HUES48 (cell line): ENCODE measurements at regions not wholly inside any gene's neighbourhood (a gene's known extent, or its start where the extent isn't known, plus 50 kb on each side); places are given as distances from the start of the nearest gene placed in this dataset.

Experiments used
- H3K27ac ChIP-seq: one replicate; pipeline ENCODE4 v1.7.0; 2013; ENCODE audit warnings: low read depth, low read length, inconsistent platforms
- H3K27me3 ChIP-seq: 2 replicates; pipeline ENCODE4 v1.6.1; 2013; ENCODE audit warnings: mild to moderate bottlenecking, low read length; ENCODE audit not compliant: control insufficient read depth, insufficient read depth
- H3K36me3 ChIP-seq: 2 replicates; pipeline ENCODE4 v1.6.1; 2013; ENCODE audit warnings: low read length; ENCODE audit not compliant: control insufficient read depth, insufficient read depth
- H3K4me1 ChIP-seq: 2 replicates; pipeline ENCODE4 v1.6.1; 2013; ENCODE audit warnings: mild to moderate bottlenecking, low read length; ENCODE audit not compliant: control insufficient read depth, insufficient read depth
- H3K4me3 ChIP-seq: 2 replicates; pipeline ENCODE4 v1.5.1; 2013; ENCODE audit warnings: mild to moderate bottlenecking, low read depth, low read length
- H3K9ac ChIP-seq: 2 replicates; pipeline ENCODE4 v1.6.1; 2013; ENCODE audit warnings: mild to moderate bottlenecking, low read depth, low read length, moderate library complexity
- H3K9me3 ChIP-seq: 2 replicates; pipeline ENCODE4 v1.6.1; 2013; ENCODE audit warnings: low read length; ENCODE audit not compliant: control insufficient read depth, insufficient read depth

DNA sequence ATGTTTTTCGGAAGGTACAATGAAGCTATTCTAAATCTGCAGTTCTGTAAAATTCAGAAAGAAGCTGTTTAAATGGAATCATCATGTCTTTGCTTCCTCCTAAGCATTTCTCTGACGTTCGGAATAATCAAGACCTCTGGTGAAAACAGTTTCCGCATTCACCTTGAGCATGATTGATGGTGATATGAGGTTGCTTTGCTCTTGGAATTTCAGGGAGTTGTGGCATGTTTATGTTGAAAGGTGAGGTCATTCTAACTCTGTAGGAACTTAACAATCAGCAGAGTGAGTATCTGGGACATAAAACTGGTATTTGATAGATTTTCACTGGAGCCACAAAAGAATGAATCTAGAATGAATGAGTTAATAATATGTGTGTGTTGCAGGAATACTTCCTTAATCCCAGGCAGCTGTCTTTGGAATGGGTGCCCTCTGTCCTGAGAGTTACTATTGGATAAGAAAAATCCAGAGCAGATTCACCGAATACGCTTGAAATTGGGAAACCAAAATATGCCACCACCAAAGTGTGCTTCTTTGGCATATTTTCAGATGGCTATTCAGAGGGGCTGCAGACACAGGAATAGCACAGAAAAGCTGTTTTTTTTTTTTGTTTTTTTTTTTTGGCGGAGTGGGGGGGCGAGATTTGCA, 599.1 kb downstream of the CCER1 start:
- no peak overlapping the region for H3K9ac ChIP-seq
- peaks cover 42% of the 10 kb centered on the region for H3K4me1 ChIP-seq
- no peaks in the 10 kb centered on the region for H3K9me3 ChIP-seq
- no peak overlapping the region for H3K4me3 ChIP-seq
- H3K27ac ChIP-seq, result peak overlapping the region; percentile 29
- H3K27me3 ChIP-seq, result no peaks in the 10 kb centered on the region
- no peaks in the 10 kb centered on the region for H3K36me3 ChIP-seq

DNA sequence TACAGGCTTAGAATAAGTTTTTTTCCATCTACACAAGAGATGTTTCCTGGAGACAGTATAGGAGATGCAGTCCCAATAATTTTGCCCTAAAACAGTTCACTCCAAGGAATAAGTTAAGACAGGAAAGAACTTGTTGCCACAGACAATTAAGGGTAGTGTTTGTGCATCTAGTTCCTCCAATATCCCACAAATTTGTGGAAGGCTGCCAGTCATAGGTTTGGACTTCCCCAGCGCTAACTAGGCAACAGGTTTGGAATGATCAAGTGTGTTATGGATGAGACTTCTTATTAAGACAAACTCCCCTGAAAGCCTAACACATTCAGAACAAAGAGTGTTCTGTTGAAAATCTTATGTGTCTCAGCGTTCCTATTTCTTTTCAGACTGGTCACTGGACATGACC, 611.0 kb downstream of the CCER1 start:
- Histone ChIP-seq H3K4me3 (no peak overlapping the region), H3K27me3 (peaks cover 15% of the 10 kb centered on the region), H3K4me1 (peaks cover 18% of the 10 kb centered on the region), H3K36me3 (no peaks in the 10 kb centered on the region), H3K9me3 (no peaks in the 10 kb centered on the region), H3K27ac (no peak overlapping the region), H3K9ac (no peak overlapping the region)

DNA sequence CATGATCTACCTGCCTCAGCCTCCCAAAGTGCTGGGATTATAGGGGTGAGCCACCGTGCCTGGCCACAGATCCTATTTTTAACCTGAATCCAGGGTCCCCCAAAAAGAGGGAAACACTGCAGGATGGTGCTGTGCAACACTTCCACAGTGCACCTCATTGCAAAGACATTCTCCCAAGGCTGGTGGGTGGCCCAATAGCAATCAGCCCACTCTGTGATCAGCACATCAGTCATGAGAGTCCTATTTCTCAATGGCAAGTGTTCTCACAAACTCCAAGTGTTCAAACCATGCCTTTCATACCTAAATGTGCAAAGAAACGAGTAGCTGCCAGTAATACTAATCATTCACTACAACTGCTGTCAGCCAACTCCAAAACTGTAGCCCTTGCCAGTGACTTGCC, 612.9 kb downstream of the CCER1 start:
- no peaks in the 10 kb centered on the region for H3K9me3 ChIP-seq
- H3K36me3 ChIP-seq, result no peaks in the 10 kb centered on the region
- peaks cover 33% of the 10 kb centered on the region for H3K27me3 ChIP-seq
- peaks cover 31% of the 10 kb centered on the region for H3K4me1 ChIP-seq
- no peak overlapping the region for H3K9ac ChIP-seq
- H3K4me3 ChIP-seq, result no peak overlapping the region
- H3K27ac ChIP-seq, result no peak overlapping the region

DNA sequence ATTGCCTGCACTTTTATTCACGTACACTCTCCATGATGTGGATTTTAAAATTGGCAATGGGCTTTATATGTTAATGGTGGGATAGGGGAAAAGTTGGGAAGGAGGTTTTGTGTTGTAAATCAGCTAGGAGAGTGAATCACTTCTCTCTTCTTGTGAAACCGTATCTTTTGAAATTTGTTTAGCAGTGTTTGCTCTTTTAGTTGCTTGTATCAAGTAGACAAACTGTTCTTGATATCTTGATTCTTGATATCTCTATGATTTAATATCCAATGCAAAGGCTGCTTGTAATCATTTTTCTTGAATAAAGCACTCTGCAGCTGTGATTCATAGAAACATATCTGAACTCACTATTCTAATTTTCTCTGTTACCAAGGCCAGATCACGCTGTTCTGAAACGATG, 615.1 kb downstream of the CCER1 start:
- no peaks in the 10 kb centered on the region for H3K9me3 ChIP-seq
- peaks cover 33% of the 10 kb centered on the region for H3K4me1 ChIP-seq
- H3K27ac ChIP-seq, result no peak overlapping the region
- peak overlapping the region; percentile 31; the same call in 1 of the 2 replicates for H3K4me3 ChIP-seq
- H3K9ac ChIP-seq, result no peak overlapping the region
- H3K36me3 ChIP-seq, result no peaks in the 10 kb centered on the region
- H3K27me3 ChIP-seq, result peaks cover 53% of the 10 kb centered on the region

GRCh38 chr12:90338365-90338764, 616.6 kb downstream of the CCER1 start:
- Histone ChIP-seq H3K36me3 (no peaks in the 10 kb centered on the region), H3K27ac (no peak overlapping the region), H3K4me1 (peaks cover 33% of the 10 kb centered on the region), H3K27me3 (peaks cover 53% of the 10 kb centered on the region), H3K4me3 (no peak overlapping the region; the same call in 1 of the 2 replicates), H3K9me3 (no peaks in the 10 kb centered on the region), H3K9ac (no peak overlapping the region)

DNA sequence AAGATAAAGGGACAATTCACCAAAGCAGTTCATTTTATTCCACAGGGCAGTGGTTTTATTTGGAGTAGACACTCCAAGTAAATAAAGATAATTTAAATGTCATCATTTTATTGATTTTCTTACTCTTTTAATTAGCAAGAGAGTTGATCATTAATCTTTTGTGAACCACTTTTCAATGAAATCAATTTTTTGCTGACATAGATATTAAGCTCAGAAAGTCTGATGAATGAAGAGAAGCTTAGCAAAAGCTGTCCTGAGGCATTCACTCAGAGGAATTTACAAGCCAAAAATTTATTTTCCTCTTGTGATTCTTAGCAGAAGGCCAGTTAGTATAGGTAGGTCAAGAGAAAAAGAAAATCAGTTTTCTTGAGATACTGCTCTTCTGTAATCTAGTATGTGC, 618.0 kb downstream of the CCER1 start:
- no peaks in the 10 kb centered on the region for H3K36me3 ChIP-seq
- H3K27ac ChIP-seq, result no peak overlapping the region
- no peak overlapping the region for H3K9ac ChIP-seq
- H3K27me3 ChIP-seq, result peaks cover 53% of the 10 kb centered on the region
- no peaks in the 10 kb centered on the region for H3K9me3 ChIP-seq
- H3K4me3 ChIP-seq, result no peak overlapping the region
- peaks cover 33% of the 10 kb centered on the region for H3K4me1 ChIP-seq

- Histone ChIP-seq H3K9ac (no peak overlapping the region), H3K27ac (no peak overlapping the region), H3K9me3 (no peaks in the 10 kb centered on the region), H3K27me3 (peaks cover 47% of the 10 kb centered on the region), H3K4me1 (peaks cover 32% of the 10 kb centered on the region), H3K4me3 (no peak overlapping the region), H3K36me3 (no peaks in the 10 kb centered on the region)
Measured at GRCh38 chr12:90335566-90335965, 619.4 kb downstream of the CCER1 start.

DNA sequence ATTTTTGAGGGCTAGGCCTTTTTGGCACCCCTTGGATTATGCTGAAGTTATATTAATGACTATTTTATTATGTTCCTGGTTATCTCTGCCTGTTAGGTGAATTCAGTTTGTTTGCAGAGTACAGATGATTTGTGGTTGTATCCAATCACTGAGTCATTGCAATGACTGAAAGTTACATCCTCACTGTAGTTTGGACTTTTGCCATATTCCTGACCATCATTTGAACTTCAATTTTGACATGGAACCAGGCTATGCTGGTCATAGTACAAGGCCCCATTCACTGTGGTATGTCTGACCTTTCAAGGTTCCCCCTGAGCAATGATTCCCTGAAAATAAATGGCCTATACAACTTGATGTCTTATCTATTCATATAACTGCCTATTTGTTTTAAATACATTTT, 621.0 kb downstream of the CCER1 start:
- Histone ChIP-seq H3K9me3 (no peaks in the 10 kb centered on the region), H3K4me1 (peaks cover 16% of the 10 kb centered on the region), H3K4me3 (no peak overlapping the region), H3K9ac (no peak overlapping the region), H3K27ac (no peak overlapping the region), H3K36me3 (no peaks in the 10 kb centered on the region), H3K27me3 (peaks cover 38% of the 10 kb centered on the region)

GRCh38 chr12:90333424-90333823, 621.6 kb downstream of the CCER1 start:
- Histone ChIP-seq H3K27ac (no peak overlapping the region), H3K4me1 (peaks cover 10% of the 10 kb centered on the region), H3K27me3 (peaks cover 33% of the 10 kb centered on the region), H3K4me3 (no peak overlapping the region), H3K36me3 (no peaks in the 10 kb centered on the region), H3K9me3 (no peaks in the 10 kb centered on the region), H3K9ac (no peak overlapping the region)

- no peaks in the 10 kb centered on the region for H3K9me3 ChIP-seq
Measured at GRCh38 chr12:90331821-90332220, 623.2 kb downstream of the CCER1 start.

DNA sequence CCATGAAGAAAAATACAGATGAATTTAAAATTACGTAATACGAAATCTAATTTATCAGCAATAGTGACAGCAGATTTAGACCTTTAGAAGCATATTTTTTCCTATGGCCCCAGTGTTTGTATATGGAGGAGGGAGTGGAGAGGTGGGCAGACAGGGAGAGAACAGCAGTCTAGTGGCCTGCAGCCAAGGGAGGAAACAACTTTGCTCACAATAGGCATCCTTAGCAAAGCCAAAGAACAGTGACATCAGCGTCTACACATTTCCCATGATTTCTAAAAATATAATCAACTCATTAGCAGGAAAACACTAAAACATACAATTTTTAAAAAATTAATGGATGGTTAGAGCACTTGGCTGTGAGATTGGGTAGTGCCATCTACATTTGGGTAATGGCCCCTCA, 622.6 kb upstream of the ATP2B1 start:
- no peaks in the 10 kb centered on the region for H3K36me3 ChIP-seq
- H3K27me3 ChIP-seq, result peaks cover 12% of the 10 kb centered on the region

More at GRCh38 chr12:90331821-90332220, 623.2 kb downstream of the CCER1 start:
- Histone ChIP-seq H3K27me3 (peaks cover 17% of the 10 kb centered on the region), H3K36me3 (no peaks in the 10 kb centered on the region), H3K27ac (no peak overlapping the region), H3K4me1 (no peaks in the 10 kb centered on the region), H3K9ac (no peak overlapping the region), H3K4me3 (no peak overlapping the region)

More for the DNA sequence above, 622.6 kb upstream of the ATP2B1 start:
- no peak overlapping the region for H3K4me3 ChIP-seq
- no peaks in the 10 kb centered on the region for H3K9me3 ChIP-seq
- H3K27ac ChIP-seq, result no peak overlapping the region
- no peaks in the 10 kb centered on the region for H3K4me1 ChIP-seq
- no peak overlapping the region for H3K9ac ChIP-seq
